ENCODE measurements at regions not wholly inside any gene's neighbourhood (a gene's known extent, or its start where the extent isn't known, plus 50 kb on each side); places are given as distances from the start of the nearest gene placed in this dataset.

GRCh38 chr22:47486569-47487312 lies 724.3 kb downstream of the TBC1D22A start:
- TF ChIP-seq CTCF (conservative IDR thresholded peaks at IDR 0.05; ENCODE audit: low read length) (no peak), EZH2phosphoT487 (IDR thresholded peaks at IDR 0.05; ENCODE audit: borderline replicate concordance) (no peak)
